HG02840 (cell line): ENCODE measurements at regions not wholly inside any gene's neighbourhood (a gene's known extent, or its start where the extent isn't known, plus 50 kb on each side); places are given as distances from the start of the nearest gene placed in this dataset.

Source experiments
- ATAC-seq: cut with Tn5 transposase; IDR thresholded peaks from one replicate; pipeline ENCODE4 v1.9.1; 2021; ENCODE audit warnings: mild to moderate bottlenecking, moderate library complexity, moderate number of reproducible peaks; ENCODE audit not compliant: unreplicated experiment, low FRiP score

- no peak for ATAC-seq
Observed at GRCh38 chr2:11987151-11987550, 240.7 kb downstream of the LPIN1 start.

- ATAC-seq, result no peak
Observed at GRCh38 chr2:11988691-11989353, 242.4 kb downstream of the LPIN1 start.

DNA sequence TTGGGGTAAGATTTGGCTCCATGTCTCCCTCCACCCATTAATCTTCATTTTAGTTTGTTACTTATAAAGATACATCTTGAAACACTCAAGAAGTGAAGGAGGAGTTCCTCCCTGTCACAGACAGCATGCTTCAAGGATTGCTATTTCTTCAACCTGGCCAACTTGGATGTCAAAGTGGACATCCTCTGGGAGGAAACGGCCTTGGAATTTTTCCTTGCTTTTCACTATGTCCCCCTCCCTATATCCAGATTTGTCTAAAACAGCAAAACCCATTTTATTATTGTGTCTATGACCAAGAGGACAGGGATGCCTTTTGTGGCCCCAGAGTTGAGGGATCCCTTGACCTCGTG, 242.9 kb downstream of the LPIN1 start:
- no peak for ATAC-seq

GRCh38 chr2:11990576-11990975, 244.1 kb downstream of the LPIN1 start:
- ATAC-seq, result no peak

GRCh38 chr2:11993749-11994148, 247.3 kb downstream of the LPIN1 start:
- no peak for ATAC-seq

DNA sequence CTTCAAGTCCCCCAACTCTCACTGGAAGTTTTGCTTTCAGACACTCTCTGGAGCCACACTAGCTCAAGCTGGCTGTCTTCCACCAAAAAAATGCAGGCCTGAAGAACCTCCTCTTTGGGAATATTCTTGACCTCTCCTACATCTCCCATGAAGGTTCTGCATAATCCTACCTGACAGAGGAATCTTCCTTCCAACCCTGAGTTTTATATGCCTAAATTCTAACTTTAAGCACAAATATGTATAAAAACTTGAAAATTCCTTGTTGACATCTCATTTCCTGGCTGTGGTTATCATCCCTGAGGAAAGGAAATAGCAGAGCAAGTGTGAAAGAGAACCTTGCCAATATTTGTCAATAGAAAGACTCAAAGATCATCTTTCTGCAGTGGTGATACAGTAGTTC, 249.0 kb downstream of the LPIN1 start:
- ATAC-seq, result no peak

GRCh38 chr2:11996618-11997017, 250.2 kb downstream of the LPIN1 start:
- no peak for ATAC-seq

DNA sequence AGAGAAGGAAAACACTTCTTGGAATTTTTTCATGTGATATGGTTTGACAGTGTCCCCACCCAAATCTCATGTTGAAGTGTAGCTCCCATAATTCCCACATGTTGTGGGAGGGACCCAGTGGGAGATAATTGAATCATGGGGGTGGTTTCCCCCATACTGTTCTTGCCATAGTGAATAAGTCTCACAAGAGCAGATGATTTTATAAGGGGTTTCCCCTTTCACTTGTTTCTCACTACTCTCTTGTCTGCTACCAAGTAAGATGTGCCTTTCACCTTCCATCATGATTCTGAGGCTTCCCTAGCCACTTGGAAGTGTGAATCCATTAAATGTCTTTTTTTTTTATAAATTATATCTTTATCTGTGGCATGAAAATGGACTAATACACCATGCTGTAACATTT, 250.7 kb downstream of the LPIN1 start:
- ATAC-seq, result no peak

DNA sequence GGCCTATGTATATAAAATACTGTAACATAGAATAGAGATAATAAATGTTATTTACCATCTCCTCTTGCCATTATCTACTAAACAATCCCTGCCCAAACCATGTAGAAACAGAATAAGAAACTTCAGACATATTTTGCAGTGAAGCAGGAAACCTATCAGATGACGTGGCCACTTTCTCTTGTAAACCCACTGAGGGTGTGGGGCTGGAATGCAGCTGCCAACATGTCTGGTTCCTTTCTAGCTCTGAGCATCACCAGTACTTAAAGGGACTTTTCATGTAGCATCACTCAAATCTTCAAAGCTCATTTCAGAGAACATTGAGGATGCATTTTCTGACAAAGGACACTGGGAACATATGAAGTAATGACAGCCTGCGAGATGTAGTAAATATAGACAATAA, 251.8 kb downstream of the LPIN1 start:
- ATAC-seq, result no peak

DNA sequence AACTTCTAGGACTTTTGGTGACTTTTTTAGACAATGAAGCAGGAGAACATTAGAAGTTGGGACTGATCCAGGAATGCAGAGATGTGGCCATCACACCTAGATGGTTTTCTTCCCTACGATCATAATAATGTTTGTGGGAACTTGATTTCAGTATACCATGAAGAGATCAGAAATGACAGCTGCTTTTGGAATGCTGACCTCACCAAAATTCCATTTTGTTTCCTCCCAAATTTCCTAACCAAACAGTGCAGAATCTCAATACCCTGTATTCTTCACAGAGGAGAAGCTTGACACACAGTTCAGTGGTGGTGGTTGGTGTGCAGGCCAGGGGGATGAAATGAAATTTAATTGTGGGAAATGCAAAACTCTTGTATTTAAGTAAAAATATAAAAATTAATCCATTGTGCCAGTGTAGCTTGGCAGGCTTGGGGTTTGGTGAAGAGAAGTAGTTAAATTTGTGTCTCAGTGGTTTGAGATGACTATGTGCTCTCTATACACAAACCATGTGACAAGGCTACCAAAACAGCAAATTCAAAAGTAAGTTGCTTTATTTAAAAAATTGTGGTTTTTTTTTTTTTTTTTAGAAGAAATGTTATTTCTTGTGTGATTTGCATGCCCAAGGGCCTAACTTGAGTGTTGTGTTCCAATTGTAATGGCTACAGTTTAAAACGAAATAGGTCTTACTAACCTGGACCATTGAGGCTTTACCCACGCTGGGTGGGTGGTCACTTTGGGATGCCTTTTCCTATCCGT, 252.4 kb downstream of the LPIN1 start:
- ATAC-seq, result no peak

DNA sequence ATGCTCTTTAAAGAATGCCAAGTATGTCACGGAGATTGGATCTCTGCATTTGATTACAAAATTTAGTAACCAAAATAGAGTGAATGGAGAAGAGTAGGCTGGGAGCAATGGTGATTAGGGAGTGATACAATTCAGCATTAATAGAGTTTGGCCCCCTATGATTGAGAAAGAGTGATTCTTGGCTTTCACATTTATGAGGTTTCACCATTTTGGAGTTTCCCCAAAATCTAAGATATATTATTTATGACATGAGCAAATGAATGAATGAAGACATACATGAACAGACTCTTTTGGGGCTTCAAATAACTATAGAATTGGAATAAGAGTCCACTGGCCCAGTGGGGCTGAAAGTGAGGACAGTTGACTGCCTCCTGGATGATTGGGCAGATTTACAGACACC, 255.2 kb downstream of the LPIN1 start:
- no peak for ATAC-seq

- ATAC-seq, result no peak
Observed at GRCh38 chr2:12002215-12002614, 255.8 kb downstream of the LPIN1 start.

DNA sequence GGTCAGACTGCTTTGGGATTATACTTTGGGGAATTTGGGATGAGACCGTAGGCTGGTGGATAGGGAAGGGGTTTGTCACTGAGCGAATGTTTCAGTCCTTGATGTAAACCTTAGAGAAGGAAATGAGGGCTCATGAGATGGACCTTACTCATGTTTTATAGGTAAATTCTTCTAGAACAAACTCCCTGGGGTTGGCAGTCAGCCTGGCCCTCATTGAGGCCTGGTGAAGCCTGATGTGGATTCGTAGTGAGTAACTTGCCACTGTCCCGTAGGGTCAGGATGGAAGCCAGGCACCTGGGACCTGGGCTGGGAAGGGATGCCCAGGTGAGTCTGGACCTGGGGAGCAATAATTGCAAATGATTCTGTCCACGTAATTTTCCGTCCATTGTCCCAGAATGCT, 258.3 kb downstream of the LPIN1 start:
- ATAC-seq, result no peak

- peak; percentile 79 for ATAC-seq
Observed at GRCh38 chr2:12005886-12006681, 259.7 kb downstream of the LPIN1 start.

- no peak for ATAC-seq
Observed at GRCh38 chr2:12006850-12007249, 260.4 kb downstream of the LPIN1 start.

GRCh38 chr2:12007282-12007681, 260.9 kb downstream of the LPIN1 start:
- no peak for ATAC-seq

DNA sequence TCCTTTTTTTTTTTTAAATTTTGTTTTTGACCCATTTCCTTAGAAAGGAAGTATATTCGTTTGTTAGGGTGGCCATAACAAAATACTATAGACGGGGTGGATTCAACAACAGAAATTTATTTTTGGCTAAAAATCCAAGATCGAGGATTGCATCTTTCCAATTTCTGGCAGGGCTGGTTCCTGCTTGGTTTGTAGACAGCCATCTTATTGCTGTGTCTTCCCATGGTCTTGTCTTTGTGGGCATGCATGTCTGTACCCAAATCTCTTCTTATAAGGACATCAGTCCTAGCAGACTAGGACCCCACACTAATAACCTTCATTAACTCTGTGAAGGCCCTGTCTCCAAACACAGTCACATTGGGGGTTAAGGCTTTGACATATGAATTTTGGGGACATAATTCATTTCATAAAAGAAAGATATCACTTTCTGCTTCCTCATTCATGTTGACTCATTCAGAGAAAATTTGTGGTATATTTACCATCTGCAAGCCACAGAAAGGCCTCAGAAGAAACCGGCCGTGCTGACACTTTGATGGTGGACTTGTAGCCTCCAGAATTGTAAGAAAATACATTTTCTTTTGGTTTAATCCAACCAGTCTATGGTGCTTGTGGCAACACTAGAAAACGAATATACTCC, 262.1 kb downstream of the LPIN1 start:
- peak; percentile 62 for ATAC-seq

- ATAC-seq, result no peak
Observed at GRCh38 chr2:12009323-12009905, 263.0 kb downstream of the LPIN1 start.

DNA sequence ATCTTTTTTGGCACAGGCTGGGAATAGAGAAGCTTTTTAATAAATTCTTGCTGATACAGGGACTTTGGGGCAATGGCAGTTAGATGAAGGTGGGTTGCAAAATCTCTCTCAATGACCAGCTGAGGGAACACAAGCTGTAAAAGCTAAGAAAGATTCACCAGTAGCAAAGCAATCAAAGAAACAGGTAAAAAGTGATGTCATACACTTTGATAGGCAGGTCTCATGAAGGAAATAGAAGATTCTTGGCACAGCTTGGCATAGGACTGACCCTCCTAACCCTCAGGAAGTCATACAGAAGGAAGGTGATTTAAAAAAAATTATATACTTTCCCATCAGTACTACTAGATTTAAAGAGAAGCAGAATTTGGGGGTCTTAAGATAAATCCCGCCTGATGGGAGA, 263.6 kb downstream of the LPIN1 start:
- no peak for ATAC-seq

DNA sequence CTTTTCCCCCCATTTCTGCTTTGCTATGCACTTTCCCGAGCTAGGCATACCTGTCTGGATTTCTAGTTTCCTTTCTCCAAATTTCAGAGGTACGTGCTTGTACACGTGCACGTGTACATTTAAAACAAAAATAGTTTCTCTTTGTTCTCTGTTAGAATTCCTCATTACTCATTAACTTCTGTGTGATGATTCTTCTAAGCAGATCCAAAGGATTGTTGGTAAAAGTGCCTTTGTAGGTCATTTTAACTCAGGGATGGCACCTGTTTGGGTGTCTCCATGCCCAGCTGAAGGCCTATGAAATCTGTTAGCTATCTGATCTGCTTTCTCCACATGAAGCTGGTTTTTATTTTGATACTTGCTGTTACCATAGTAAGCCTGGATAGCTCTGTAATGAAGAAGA, 264.3 kb downstream of the LPIN1 start:
- no peak for ATAC-seq
